HFF-Myc (cell line): ENCODE measurements at regions not wholly inside any gene's neighbourhood (a gene's known extent, or its start where the extent isn't known, plus 50 kb on each side); places are given as distances from the start of the nearest gene placed in this dataset.

Experiments used
- DNase-seq: peaks from one replicate; pipeline ENCODE4 v3.0.0-alpha.2; 2011; ENCODE audit warnings: low read depth; ENCODE audit errors: extremely low read depth
- H3K4me3 ChIP-seq: replicated peaks from 2 replicates; pipeline ENCODE4 v1.5.1; 2011; ENCODE audit warnings: low read depth, mild to moderate bottlenecking, control low read depth, low read length
- TF ChIP-seq, protein P1 (sequence below): IDR thresholded peaks from 2 replicates; pipeline ENCODE4 v1.5.1; 2012; ENCODE audit warnings: mild to moderate bottlenecking, low read depth, low read length, control low read depth; ENCODE audit errors: missing control alignments

- TF ChIP-seq, protein P1, sequence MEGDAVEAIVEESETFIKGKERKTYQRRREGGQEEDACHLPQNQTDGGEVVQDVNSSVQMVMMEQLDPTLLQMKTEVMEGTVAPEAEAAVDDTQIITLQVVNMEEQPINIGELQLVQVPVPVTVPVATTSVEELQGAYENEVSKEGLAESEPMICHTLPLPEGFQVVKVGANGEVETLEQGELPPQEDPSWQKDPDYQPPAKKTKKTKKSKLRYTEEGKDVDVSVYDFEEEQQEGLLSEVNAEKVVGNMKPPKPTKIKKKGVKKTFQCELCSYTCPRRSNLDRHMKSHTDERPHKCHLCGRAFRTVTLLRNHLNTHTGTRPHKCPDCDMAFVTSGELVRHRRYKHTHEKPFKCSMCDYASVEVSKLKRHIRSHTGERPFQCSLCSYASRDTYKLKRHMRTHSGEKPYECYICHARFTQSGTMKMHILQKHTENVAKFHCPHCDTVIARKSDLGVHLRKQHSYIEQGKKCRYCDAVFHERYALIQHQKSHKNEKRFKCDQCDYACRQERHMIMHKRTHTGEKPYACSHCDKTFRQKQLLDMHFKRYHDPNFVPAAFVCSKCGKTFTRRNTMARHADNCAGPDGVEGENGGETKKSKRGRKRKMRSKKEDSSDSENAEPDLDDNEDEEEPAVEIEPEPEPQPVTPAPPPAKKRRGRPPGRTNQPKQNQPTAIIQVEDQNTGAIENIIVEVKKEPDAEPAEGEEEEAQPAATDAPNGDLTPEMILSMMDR, result no peak
- no peak for DNase-seq
- H3K4me3 ChIP-seq, result no peak overlapping the region
Observed at GRCh38 chr6:165988757-165989456, 178.7 kb downstream of the TBXT start.

- no peak overlapping the region for H3K4me3 ChIP-seq
- TF ChIP-seq, protein P1, result no peak
- no peak for DNase-seq
Observed at GRCh38 chr6:165988302-165988756, 179.3 kb downstream of the TBXT start.

DNA sequence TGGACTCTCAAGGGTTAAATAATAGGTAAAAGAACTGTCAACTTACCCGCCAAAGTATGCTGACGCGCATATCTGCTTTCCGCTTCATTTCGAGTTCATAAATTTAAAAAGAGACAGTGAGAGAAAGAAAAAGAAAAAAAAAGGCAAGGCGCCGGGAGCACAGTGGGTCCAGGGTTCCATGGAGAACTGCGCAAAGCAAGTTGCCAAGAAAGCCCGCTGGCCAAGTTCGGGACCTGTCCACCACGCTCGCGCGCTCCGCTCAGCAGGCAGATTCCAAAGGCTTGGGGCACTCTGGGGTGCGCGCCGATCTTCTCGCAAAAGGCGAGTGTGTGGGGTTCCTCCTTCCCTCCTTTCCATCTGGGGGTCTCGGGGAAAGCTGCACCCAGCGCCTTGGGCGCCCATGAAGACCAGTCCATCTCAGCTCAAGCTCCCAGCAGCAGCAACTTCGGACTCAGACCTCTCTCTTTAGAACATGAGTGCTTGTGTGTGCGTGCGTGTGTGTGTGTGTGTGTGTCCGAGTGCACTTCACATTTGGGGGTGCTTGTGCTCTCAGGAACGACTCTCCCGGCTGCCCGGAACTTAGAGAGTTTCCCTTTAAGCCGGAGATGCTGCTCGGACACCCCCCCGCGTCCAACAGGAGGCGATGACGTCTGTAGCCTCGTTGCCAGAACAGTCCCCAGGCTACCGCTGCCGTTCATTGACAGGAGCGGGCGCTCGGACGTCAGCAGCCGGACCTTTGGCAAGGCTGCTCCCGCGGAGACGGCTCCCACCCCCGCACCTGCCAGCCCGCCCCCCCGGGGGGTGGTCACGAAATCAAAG is 180.0 kb downstream of the TBXT start:
- TF ChIP-seq, protein P1, result no peak
- H3K4me3 ChIP-seq, result no peak overlapping the region
- DNase-seq, result no peak

- TF ChIP-seq, protein P1, result no peak
- H3K4me3 ChIP-seq, result no peak overlapping the region
- no peak for DNase-seq
Observed at GRCh38 chr6:165986914-165987482, 180.7 kb downstream of the TBXT start.

DNA sequence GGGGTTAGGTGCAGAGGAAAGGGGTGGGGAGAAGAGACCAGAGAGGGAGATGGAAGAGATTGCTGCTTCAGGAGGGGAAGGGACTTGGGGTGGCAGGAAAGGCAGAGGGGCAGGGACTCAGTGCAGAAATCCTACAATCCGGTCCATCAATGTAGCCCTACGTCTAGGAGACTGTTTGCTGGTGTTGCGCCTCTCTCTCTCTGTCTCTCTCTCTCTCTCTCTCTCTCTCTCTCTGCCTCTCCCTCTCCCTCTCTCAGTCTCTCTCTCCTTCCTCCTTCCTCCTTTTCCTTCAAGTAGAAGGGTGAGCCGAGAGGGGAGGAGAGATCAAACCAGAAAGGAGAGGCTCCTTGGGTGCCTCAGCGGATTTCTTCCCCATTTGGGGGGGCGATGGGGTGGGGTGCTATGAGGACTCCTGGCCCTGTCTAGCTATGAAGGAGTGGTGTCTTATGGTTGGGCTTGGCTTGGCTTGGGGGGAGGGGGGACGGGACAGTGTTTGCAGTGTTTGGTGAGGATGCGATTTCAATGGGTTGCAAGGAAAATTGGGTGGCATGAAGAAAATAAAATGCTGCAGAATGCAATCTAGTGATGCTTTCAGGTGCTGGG is 181.2 kb downstream of the TBXT start:
- H3K4me3 ChIP-seq, result no peak overlapping the region
- TF ChIP-seq, protein P1, result no peak
- DNase-seq, result no peak

- no peak for DNase-seq
- TF ChIP-seq, protein P1, result no peak
- H3K4me3 ChIP-seq, result no peak overlapping the region
Observed at GRCh38 chr6:165985806-165986299, 181.8 kb downstream of the TBXT start.
